Spleen (tissue), 7 donors: ENCODE measurements at regions not wholly inside any gene's neighbourhood (a gene's known extent, or its start where the extent isn't known, plus 50 kb on each side); places are given as distances from the start of the nearest gene placed in this dataset.

ENCODE experiments used
- POLR2A ChIP-seq, 3 donors: fragments of 450-650 bp; IDR thresholded peaks; one replicate each; pipeline ENCODE4 v1.5.1; 2017; ENCODE audit warnings: antibody characterized with exemption in 3 of 3, mild to moderate bottlenecking in 1 of 3
- POLR2AphosphoS5 ChIP-seq, 3 donors: sonication (generic); formaldehyde crosslinking; IDR thresholded peaks; one replicate each; pipeline ENCODE4 v1.5.1; 2017; ENCODE audit warnings: antibody characterized with exemption in 3 of 3
- TF ChIP-seq, protein P1 (sequence below), 11 experiments: fragments of 200-600 bp in 7 of 11; fragments of 450-650 bp in 4 of 11; sonication (generic) in 4 of 11; IDR thresholded peaks in 8 of 11; conservative IDR thresholded peaks in 3 of 11; 1 replicate in 7 of 11; 2 replicates in 4 of 11; pipeline versions ENCODE4 v1.4.0 to v1.8.0; 2016 to 2021; ENCODE audit warnings: antibody characterized with exemption in 11 of 11, inconsistent platforms in 4 of 11, mild to moderate bottlenecking in 1 of 11
- donor health status: DM: no; HTN: no; CAD: no; lungs with moderate emphysema.
- donor health status: DM: no; HTN: no; CAD: no.
- donor health status: DM: no; HTN: no; CAD: no.

- no peak for TF ChIP-seq POLR2A (IDR thresholded peaks at IDR 0.05)
- TF ChIP-seq, protein P1, sequence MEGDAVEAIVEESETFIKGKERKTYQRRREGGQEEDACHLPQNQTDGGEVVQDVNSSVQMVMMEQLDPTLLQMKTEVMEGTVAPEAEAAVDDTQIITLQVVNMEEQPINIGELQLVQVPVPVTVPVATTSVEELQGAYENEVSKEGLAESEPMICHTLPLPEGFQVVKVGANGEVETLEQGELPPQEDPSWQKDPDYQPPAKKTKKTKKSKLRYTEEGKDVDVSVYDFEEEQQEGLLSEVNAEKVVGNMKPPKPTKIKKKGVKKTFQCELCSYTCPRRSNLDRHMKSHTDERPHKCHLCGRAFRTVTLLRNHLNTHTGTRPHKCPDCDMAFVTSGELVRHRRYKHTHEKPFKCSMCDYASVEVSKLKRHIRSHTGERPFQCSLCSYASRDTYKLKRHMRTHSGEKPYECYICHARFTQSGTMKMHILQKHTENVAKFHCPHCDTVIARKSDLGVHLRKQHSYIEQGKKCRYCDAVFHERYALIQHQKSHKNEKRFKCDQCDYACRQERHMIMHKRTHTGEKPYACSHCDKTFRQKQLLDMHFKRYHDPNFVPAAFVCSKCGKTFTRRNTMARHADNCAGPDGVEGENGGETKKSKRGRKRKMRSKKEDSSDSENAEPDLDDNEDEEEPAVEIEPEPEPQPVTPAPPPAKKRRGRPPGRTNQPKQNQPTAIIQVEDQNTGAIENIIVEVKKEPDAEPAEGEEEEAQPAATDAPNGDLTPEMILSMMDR (IDR thresholded peaks at IDR 0.05 in 8 of 11, conservative IDR thresholded peaks at IDR 0.05 in 3 of 11), result no peak
- TF ChIP-seq POLR2AphosphoS5 (IDR thresholded peaks at IDR 0.05), result no peak
Observed at GRCh38 chr11:80349997-80350396, 909.2 kb upstream of the TENM4 start.
